Left kidney (tissue), 1 donor: ENCODE measurements at regions not wholly inside any gene's neighbourhood (a gene's known extent, or its start where the extent isn't known, plus 50 kb on each side); places are given as distances from the start of the nearest gene placed in this dataset.
"Not testable (repeated sequence)": the region's sequence is repeated elsewhere in the genome, so short reads cannot be mapped to it uniquely, and the experiment has no call there.

Experiments used
- DNase-seq: peaks from one replicate; pipeline ENCODE4 v3.0.0-alpha.2; 2013

- DNase-seq = peak; percentile 44
Measured at GRCh38 chr11:43130616-43131015, 181.2 kb upstream of the API5 start.

GRCh38 chr11:43135966-43136534, 175.7 kb upstream of the API5 start:
- DNase-seq = no peak

GRCh38 chr11:43138621-43139140, 173.1 kb upstream of the API5 start:
- no peak for DNase-seq

GRCh38 chr11:43145653-43146052, 166.1 kb upstream of the API5 start:
- no peak for DNase-seq

- DNase-seq = no peak
Measured at GRCh38 chr11:43150697-43151096, 161.1 kb upstream of the API5 start.

- DNase-seq = no peak
Measured at GRCh38 chr11:43164831-43165230, 147.0 kb upstream of the API5 start.

- DNase-seq = not testable (repeated sequence)
Measured at GRCh38 chr11:43165393-43165792, 146.4 kb upstream of the API5 start.

GRCh38 chr11:43168241-43168640, 143.6 kb upstream of the API5 start:
- DNase-seq = not testable (repeated sequence)

GRCh38 chr11:43172477-43172876, 139.3 kb upstream of the API5 start:
- DNase-seq = no peak

GRCh38 chr11:43177975-43178374, 133.8 kb upstream of the API5 start:
- no peak for DNase-seq

- DNase-seq = not testable (repeated sequence)
Measured at GRCh38 chr11:43194459-43194858, 117.3 kb upstream of the API5 start.

- DNase-seq = peak; percentile 68
Measured at GRCh38 chr11:43197379-43197778, 114.4 kb upstream of the API5 start.

- DNase-seq = peak; percentile 15
Measured at GRCh38 chr11:43200031-43200430, 111.8 kb upstream of the API5 start.

- no peak for DNase-seq
Measured at GRCh38 chr11:43212279-43212678, 99.5 kb upstream of the API5 start.

- DNase-seq = no peak
Measured at GRCh38 chr11:43214471-43214870, 97.3 kb upstream of the API5 start.

- DNase-seq = no peak
Measured at GRCh38 chr11:43217849-43218248, 93.9 kb upstream of the API5 start.

GRCh38 chr11:43222215-43222614, 89.6 kb upstream of the API5 start:
- no peak for DNase-seq

- DNase-seq = no peak
Measured at GRCh38 chr11:43223026-43223425, 88.8 kb upstream of the API5 start.

- peak; percentile 61 for DNase-seq
Measured at GRCh38 chr11:43234881-43235280, 76.9 kb upstream of the API5 start.

GRCh38 chr11:43238341-43238740, 73.5 kb upstream of the API5 start:
- no peak for DNase-seq

GRCh38 chr11:43239791-43240190, 72.0 kb upstream of the API5 start:
- no peak for DNase-seq

- no peak for DNase-seq
Measured at GRCh38 chr11:43242401-43242800, 69.4 kb upstream of the API5 start.

- DNase-seq = peak; percentile 71
Measured at GRCh38 chr11:43243927-43244326, 67.9 kb upstream of the API5 start.

- peak; percentile 55 for DNase-seq
Measured at GRCh38 chr11:43245466-43245865, 66.3 kb upstream of the API5 start.

GRCh38 chr11:43250309-43250708, 61.5 kb upstream of the API5 start:
- no peak for DNase-seq
